ENCODE measurements at regions not wholly inside any gene's neighbourhood (a gene's known extent, or its start where the extent isn't known, plus 50 kb on each side); places are given as distances from the start of the nearest gene placed in this dataset.

DNA sequence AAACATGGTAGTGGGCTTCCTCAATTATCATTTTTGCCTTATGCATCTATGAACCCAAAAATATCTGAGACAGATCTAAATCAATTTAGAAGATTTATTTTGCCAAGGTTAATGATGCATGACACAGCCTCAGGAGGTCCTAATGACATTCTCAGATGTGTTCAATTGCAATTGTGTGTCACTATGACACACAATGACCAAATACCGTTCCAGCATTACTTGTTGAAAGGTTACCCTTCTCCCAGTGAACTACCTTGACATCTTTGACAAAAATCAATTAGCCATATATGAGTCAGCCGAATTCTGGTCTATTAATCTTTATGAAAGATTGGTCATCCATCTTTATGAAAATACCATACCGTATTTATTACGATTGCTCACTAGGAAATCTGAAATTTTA is 592.5 kb upstream of the GJE1 start:
- TF ChIP-seq, protein P1, sequence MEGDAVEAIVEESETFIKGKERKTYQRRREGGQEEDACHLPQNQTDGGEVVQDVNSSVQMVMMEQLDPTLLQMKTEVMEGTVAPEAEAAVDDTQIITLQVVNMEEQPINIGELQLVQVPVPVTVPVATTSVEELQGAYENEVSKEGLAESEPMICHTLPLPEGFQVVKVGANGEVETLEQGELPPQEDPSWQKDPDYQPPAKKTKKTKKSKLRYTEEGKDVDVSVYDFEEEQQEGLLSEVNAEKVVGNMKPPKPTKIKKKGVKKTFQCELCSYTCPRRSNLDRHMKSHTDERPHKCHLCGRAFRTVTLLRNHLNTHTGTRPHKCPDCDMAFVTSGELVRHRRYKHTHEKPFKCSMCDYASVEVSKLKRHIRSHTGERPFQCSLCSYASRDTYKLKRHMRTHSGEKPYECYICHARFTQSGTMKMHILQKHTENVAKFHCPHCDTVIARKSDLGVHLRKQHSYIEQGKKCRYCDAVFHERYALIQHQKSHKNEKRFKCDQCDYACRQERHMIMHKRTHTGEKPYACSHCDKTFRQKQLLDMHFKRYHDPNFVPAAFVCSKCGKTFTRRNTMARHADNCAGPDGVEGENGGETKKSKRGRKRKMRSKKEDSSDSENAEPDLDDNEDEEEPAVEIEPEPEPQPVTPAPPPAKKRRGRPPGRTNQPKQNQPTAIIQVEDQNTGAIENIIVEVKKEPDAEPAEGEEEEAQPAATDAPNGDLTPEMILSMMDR (conservative IDR thresholded peaks at IDR 0.05) = no peak
- TF ChIP-seq EZH2 (IDR thresholded peaks at IDR 0.05; ENCODE audit: low read depth) = no peak

All from PC-9 (cell line).